Fibroblast of lung (primary cell): ENCODE measurements at regions not wholly inside any gene's neighbourhood (a gene's known extent, or its start where the extent isn't known, plus 50 kb on each side); places are given as distances from the start of the nearest gene placed in this dataset.

Source experiments
- EZH2 ChIP-seq: IDR thresholded peaks from 2 replicates; pipeline ENCODE4 v1.5.1; 2012; ENCODE audit warnings: low read length, control low read depth, mild to moderate bottlenecking; ENCODE audit errors: missing control alignments
- TF ChIP-seq, protein P1 (sequence below), 2 donors: IDR thresholded peaks in 1 of 2; conservative IDR thresholded peaks in 1 of 2; 1 replicate in 1 of 2; 2 replicates in 1 of 2; pipeline ENCODE4 v1.5.1; 2011 to 2012; ENCODE audit warnings: low read length in 2 of 2, control low read depth in 1 of 2, inconsistent platforms in 1 of 2, low read depth in 1 of 2, mild to moderate bottlenecking in 1 of 2

DNA sequence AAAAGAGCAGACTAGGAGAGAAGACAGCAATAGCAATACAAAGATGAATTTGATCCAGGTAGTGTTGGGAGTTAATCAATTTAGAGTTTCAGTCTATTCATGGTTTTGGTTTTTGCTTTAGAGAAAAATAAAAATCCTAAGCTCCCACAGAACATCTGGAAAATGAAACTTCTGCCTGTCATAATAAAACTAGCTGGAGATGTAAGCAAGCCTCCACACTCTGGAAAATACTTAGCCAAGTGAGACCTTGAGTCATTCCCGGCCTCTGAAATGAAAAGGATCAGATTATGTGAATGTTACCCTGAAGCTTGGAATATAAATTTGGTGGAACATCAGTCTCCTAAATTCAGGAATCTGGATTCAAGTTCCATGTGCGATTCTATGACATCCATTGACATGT, 485.6 kb upstream of the SPRED2 start:
- TF ChIP-seq, protein P1, sequence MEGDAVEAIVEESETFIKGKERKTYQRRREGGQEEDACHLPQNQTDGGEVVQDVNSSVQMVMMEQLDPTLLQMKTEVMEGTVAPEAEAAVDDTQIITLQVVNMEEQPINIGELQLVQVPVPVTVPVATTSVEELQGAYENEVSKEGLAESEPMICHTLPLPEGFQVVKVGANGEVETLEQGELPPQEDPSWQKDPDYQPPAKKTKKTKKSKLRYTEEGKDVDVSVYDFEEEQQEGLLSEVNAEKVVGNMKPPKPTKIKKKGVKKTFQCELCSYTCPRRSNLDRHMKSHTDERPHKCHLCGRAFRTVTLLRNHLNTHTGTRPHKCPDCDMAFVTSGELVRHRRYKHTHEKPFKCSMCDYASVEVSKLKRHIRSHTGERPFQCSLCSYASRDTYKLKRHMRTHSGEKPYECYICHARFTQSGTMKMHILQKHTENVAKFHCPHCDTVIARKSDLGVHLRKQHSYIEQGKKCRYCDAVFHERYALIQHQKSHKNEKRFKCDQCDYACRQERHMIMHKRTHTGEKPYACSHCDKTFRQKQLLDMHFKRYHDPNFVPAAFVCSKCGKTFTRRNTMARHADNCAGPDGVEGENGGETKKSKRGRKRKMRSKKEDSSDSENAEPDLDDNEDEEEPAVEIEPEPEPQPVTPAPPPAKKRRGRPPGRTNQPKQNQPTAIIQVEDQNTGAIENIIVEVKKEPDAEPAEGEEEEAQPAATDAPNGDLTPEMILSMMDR (conservative IDR thresholded peaks at IDR 0.05 in 1 of 2, IDR thresholded peaks at IDR 0.05 in 1 of 2; ENCODE audit: low read depth in 1 of 2, low read length in 2 of 2), result no peak
- TF ChIP-seq EZH2, result no peak
